Pancreas (tissue), 10 donors: ENCODE measurements at regions not wholly inside any gene's neighbourhood (a gene's known extent, or its start where the extent isn't known, plus 50 kb on each side); places are given as distances from the start of the nearest gene placed in this dataset.
"Not testable (repeated sequence)": the region's sequence is repeated elsewhere in the genome, so short reads cannot be mapped to it uniquely, and the experiment has no call there.

Experiments used
- ATAC-seq, 4 donors: fragments of 200-7000 bp; cut with Tn5 transposase; one replicate each; pipeline versions ENCODE4 v1.8.0 to v1.9.1; 2020; ENCODE audit warnings: mild to moderate bottlenecking in 4 of 4, moderate library complexity in 4 of 4
- DNase-seq, 6 donors: peaks; one replicate each; pipeline ENCODE4 v3.0.0-alpha.2; 2020
- FAIRE-seq: peaks from 2 replicates; lab custom pipeline; 2012; peaks lifted over from hg19 to GRCh38; lab: Jason Lieb, UNC
- H3K27ac ChIP-seq, 4 donors: fragments of 200-600 bp; sonication (generic); 1 replicate in 3 of 4; 2 replicates in 1 of 4; pipeline versions ENCODE4 v1.5.0 to v1.8.0; 2020
- H3K27me3 ChIP-seq, 4 donors: fragments of 200-600 bp; one replicate each; pipeline ENCODE4 v1.8.0; 2021
- H3K36me3 ChIP-seq, 3 donors: fragments of 200-600 bp; sonication (generic) in 1 of 3; one replicate each; pipeline versions ENCODE4 v1.5.0 to v1.8.0; 2020 to 2021
- H3K4me1 ChIP-seq, 3 donors: fragments of 200-600 bp; one replicate each; pipeline ENCODE4 v1.8.0; 2021
- H3K4me3 ChIP-seq, 4 donors: fragments of 200-600 bp; sonication (generic) in 2 of 4; one replicate each; pipeline versions ENCODE4 v1.5.0 to v1.8.0; 2020 to 2021
- H3K9me3 ChIP-seq, 4 donors: fragments of 200-600 bp; one replicate each; pipeline ENCODE4 v1.8.0; 2021
- CTCF ChIP-seq, 4 donors: fragments of 200-600 bp; sonication (generic) in 3 of 4; IDR thresholded peaks; one replicate each; pipeline versions ENCODE4 v1.5.0 to v1.8.0; 2021; ENCODE audit warnings: antibody characterized with exemption in 4 of 4
- WGBS, 2 donors: extraction: QIAGEN DNeasy Blood & Tissue Kit; methylation state at CpG; one replicate each; pipeline ENCODE4 v1.1.7; 2013; 5-methylcytosine and 5-hydroxymethylcytosine counted together
- intact Hi-C, 3 donors: fragments of 100-400 bp; cut with DNase I; formaldehyde crosslinking; loops; one replicate each; pipeline versions ENCODE4 v1.11.1 to v1.14.2; 2022
- donor health status: healthy with polysubstance abuse.
- donor health status: DM: no; HTN: no; CAD: no; lungs with moderate emphysema.
- donor health status: DM: no; HTN: no; CAD: no.
- donor health status: control.
- donor health status: control.
- donor health status: Bipolar disorder and iron deficiency.
- donor health status: DM: yes; HTN: yes; CAD: no.
- donor health status: DM: no; HTN: no; CAD: no.
- donor health status: DM: no; HTN: no; CAD: no.
- donor health status: DM: yes; HTN: yes; CAD: no.

DNA sequence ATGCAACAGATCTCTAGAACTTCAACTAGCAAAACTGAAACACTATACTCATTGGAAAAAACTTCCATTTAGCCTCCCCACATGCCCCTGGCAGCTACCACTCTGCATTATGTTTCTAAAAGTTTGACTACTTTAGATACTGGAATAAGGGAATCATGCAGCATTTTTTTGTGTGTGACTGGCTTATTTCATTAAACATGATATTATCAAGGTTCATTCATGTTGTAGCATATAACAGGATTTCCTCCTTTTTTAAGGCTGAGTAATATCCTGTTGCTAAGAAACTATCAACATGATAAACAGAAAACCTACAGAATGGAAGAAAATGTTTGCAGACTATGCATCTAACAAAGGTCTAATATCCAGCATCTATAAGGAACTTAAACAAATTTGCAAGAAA is 597.9 kb downstream of the DMRTA1 start:
- TF ChIP-seq CTCF (IDR thresholded peaks at IDR 0.05) = no peak
- FAIRE-seq = no peak
- H3K27me3 ChIP-seq = no peaks in the 10 kb centered on the region
- H3K9me3 ChIP-seq = no peaks in the 10 kb centered on the region
- H3K36me3 ChIP-seq = no peaks in the 10 kb centered on the region
- no peak overlapping the region for H3K27ac ChIP-seq
- no peaks in the 10 kb centered on the region for H3K4me1 ChIP-seq
- no peak for ATAC-seq
- intact Hi-C loops = no loop called here
- no peak for DNase-seq
- no peak overlapping the region for H3K4me3 ChIP-seq

DNA sequence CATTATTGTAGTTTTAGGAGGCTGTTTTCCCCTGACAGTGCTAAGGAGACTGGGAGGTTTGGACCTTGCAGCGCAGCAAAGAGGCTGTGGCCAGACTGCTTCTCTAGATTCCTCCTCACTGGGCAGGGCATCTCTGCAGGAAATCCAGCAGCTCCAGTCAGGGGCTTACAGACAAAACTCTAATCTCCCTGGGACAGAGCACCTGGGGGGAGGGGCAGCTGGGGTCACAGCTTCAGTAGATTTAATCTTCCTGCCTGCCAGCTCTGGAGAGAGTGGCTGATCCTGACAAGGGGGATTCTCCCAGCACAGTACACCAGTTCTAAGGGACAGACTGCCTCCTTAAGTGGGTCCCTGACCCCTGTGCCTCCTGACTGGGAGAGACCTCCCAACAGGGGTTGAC is 599.4 kb downstream of the DMRTA1 start:
- H3K4me3 ChIP-seq, DNase-seq, H3K9me3 ChIP-seq, FAIRE-seq, H3K27ac ChIP-seq, intact Hi-C loops, H3K4me1 ChIP-seq, ATAC-seq, H3K36me3 ChIP-seq, H3K27me3 ChIP-seq: not testable (repeated sequence)
- WGBS, 2 donors = 68 to 70% methylated on average over 1 of the region's 1 CpG

GRCh38 chr9:23050548-23050947 is 603.9 kb downstream of the DMRTA1 start:
- H3K4me3 ChIP-seq = no peak overlapping the region
- no peaks in the 10 kb centered on the region for H3K27me3 ChIP-seq
- DNase-seq (no peak), FAIRE-seq (no peak), ATAC-seq (no peak)
- no peaks in the 10 kb centered on the region for H3K4me1 ChIP-seq
- intact Hi-C loops = no loop called here
- H3K36me3 ChIP-seq = no peaks in the 10 kb centered on the region
- peaks cover 0 to 2% (median 0%) of the 10 kb centered on the region in 4 donors for H3K9me3 ChIP-seq
- WGBS, 2 donors = 75 to 81% methylated on average over 1 of the region's 1 CpG
- no peak overlapping the region for H3K27ac ChIP-seq
- TF ChIP-seq CTCF (IDR thresholded peaks at IDR 0.05) = no peak

- ATAC-seq (no peak), DNase-seq (no peak), FAIRE-seq (no peak)
- Histone ChIP-seq H3K9me3 (no peaks in the 10 kb centered on the region), H3K27ac (no peak overlapping the region), H3K36me3 (no peaks in the 10 kb centered on the region), H3K4me1 (no peaks in the 10 kb centered on the region), H3K27me3 (no peaks in the 10 kb centered on the region), H3K4me3 (no peak overlapping the region)
- WGBS, 2 donors = 26 to 33% methylated on average over 1 of the region's 1 CpG
- no peak for TF ChIP-seq CTCF (IDR thresholded peaks at IDR 0.05)
- intact Hi-C loops = no loop called here
Measured at GRCh38 chr9:23073136-23073535, 626.5 kb downstream of the DMRTA1 start.

GRCh38 chr9:23079798-23080197 is 633.2 kb downstream of the DMRTA1 start:
- ATAC-seq (no peak), DNase-seq (no peak), FAIRE-seq (no peak)
- 43 to 62% methylated on average over 2 of the region's 2 CpGs for WGBS, 2 donors
- no peak overlapping the region for H3K27ac ChIP-seq
- TF ChIP-seq CTCF (IDR thresholded peaks at IDR 0.05) = no peak
- intact Hi-C loops = no loop called here
- no peaks in the 10 kb centered on the region for H3K9me3 ChIP-seq
- H3K27me3 ChIP-seq = no peaks in the 10 kb centered on the region
- H3K4me1 ChIP-seq = no peaks in the 10 kb centered on the region
- H3K4me3 ChIP-seq = no peak overlapping the region
- H3K36me3 ChIP-seq = no peaks in the 10 kb centered on the region

DNA sequence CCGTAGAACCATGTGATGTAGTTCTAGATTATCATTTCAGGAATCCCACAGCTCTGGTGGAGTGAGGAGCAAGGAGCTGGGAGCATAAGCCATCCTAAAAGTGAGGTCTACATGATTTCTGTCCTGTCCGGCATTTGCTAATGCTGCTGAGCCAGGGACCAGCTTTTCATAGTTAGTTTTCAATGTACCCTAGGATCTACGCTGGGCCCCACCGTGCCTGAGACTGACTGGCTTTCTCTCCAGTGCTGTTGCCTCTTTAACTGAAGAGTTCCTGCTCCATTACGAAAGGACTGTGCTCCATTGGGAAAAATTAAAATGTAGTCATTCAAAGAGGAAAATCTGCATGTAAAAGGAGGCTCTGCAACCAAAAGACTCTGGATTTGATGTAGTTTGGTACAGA is 634.8 kb downstream of the DMRTA1 start:
- ATAC-seq = no peak
- no peak overlapping the region for H3K27ac ChIP-seq
- no peak for TF ChIP-seq CTCF (IDR thresholded peaks at IDR 0.05)

More for the DNA sequence above, 634.8 kb downstream of the DMRTA1 start:
- WGBS, 2 donors = 56 to 68% methylated on average over 5 of the region's 5 CpGs
- FAIRE-seq (no peak), DNase-seq (no peak)
- Histone ChIP-seq H3K4me3 (no peak overlapping the region), H3K9me3 (no peaks in the 10 kb centered on the region), H3K36me3 (no peaks in the 10 kb centered on the region), H3K4me1 (no peaks in the 10 kb centered on the region), H3K27me3 (no peaks in the 10 kb centered on the region)
- intact Hi-C loops = no loop called here
